Left ventricle myocardium inferior (tissue), 1 donor: ENCODE measurements at regions not wholly inside any gene's neighbourhood (a gene's known extent, or its start where the extent isn't known, plus 50 kb on each side); places are given as distances from the start of the nearest gene placed in this dataset.

ENCODE experiments used
- DNase-seq: peaks from one replicate; pipeline ENCODE4 v3.0.0-alpha.2; 2020
- H3K27ac ChIP-seq: fragments of 200-600 bp; replicated peaks from 2 replicates; pipeline ENCODE4 v1.8.0; 2021
- H3K27me3 ChIP-seq: fragments of 200-600 bp; 2 replicates; pipeline ENCODE4 v1.8.0; 2021; ENCODE audit warnings: low read depth
- H3K36me3 ChIP-seq: fragments of 200-600 bp; 2 replicates; pipeline ENCODE4 v1.8.0; 2021
- H3K4me1 ChIP-seq: fragments of 200-600 bp; 2 replicates; pipeline ENCODE4 v1.8.0; 2021
- H3K4me3 ChIP-seq: fragments of 200-600 bp; 2 replicates; pipeline ENCODE4 v1.8.0; 2021; ENCODE audit warnings: mild to moderate bottlenecking, moderate library complexity
- H3K9me3 ChIP-seq: fragments of 200-600 bp; replicated peaks from 2 replicates; pipeline ENCODE4 v1.8.0; 2021
- intact Hi-C: fragments of 100-400 bp; cut with micrococcal nuclease; formaldehyde crosslinking; loops from one replicate; pipeline ENCODE4 v1.11.0; 2022
- TF ChIP-seq, protein P1 (sequence below): fragments of 200-600 bp; IDR thresholded peaks from 2 replicates; pipeline ENCODE4 v1.8.0; 2021; ENCODE audit warnings: antibody characterized with exemption, mild to moderate bottlenecking, borderline replicate concordance
- donor health status: DM: no; HTN: yes; CAD: no; lungs with severe emphysema.

DNA sequence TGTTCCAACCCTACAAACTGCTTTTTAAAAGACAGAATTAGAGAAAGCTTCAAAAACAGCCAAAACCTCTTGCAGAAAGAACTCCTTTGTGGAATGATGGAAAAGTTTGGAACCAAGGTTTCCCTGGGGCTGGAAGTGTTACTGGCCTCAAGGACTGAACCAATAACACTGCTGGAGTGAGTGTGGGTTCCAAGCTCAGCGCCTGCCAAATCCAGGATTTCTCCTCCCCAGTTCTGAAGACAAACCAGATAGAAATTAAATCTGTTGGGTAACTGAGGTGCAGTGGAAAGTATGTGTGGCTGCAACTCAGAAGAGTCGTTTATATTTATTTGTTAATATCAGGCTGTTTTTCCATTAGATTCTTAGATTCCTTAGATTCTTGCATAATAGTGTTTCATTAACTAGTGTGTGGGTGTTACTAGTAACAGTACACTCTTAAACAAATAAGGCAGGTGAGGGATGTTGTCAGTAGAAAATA lies 66.5 kb upstream of the FNDC3B start:
- Histone ChIP-seq H3K4me3 (no peak overlapping the region), H3K36me3 (no peaks in the 10 kb centered on the region), H3K9me3 (no peaks in the 10 kb centered on the region), H3K4me1 (peaks cover 17% of the 10 kb centered on the region), H3K27me3 (no peaks in the 10 kb centered on the region), H3K27ac (peak overlapping the region; percentile 46)
- TF ChIP-seq, protein P1, sequence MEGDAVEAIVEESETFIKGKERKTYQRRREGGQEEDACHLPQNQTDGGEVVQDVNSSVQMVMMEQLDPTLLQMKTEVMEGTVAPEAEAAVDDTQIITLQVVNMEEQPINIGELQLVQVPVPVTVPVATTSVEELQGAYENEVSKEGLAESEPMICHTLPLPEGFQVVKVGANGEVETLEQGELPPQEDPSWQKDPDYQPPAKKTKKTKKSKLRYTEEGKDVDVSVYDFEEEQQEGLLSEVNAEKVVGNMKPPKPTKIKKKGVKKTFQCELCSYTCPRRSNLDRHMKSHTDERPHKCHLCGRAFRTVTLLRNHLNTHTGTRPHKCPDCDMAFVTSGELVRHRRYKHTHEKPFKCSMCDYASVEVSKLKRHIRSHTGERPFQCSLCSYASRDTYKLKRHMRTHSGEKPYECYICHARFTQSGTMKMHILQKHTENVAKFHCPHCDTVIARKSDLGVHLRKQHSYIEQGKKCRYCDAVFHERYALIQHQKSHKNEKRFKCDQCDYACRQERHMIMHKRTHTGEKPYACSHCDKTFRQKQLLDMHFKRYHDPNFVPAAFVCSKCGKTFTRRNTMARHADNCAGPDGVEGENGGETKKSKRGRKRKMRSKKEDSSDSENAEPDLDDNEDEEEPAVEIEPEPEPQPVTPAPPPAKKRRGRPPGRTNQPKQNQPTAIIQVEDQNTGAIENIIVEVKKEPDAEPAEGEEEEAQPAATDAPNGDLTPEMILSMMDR: no peak
- intact Hi-C loops: no loop called here
- DNase-seq: peak; percentile 68

DNA sequence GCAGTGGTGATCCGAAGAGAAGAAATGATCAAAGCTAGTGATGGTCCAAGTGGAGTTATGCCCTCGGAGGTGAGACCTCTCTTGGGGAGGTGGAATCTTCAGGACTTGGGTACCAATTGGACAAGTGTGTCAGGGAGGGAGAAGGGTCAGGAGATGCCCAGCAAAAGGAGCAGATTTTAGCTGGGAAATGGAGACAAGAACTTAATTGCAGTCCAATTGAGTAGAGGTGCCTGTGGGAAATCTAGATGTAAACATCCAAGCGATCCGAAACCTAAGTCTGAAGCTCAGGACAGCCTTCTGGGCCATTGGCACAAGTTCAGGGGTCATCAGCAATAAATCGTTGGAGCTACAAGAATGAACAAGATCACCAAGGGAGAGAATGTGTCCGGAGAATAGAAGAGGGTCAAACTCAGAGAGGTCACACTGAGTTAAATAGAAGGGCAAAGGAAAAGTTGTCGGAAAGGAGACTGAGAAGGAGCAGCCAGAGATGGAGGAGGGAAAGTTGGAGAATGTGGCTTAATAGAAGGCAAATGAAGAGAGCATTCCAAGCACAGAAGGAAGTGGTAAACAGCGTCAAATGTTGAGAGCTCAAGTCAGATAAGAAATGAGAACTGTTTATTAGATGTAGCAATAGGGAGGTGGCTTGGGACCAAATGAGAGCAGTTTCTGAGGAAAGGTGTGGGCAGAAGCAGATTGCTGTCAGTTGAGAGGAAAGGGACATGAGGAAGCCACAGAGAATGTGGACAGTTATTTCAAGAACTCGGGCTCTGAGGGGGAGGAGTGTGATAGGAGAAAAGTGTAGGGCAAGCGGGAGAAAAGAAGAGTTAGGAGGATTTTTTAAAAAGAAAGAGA lies 64.2 kb upstream of the FNDC3B start:
- intact Hi-C loops: no loop called here
- no peaks in the 10 kb centered on the region for H3K9me3 ChIP-seq
- TF ChIP-seq, protein P1: no peak
- H3K4me3 ChIP-seq: no peak overlapping the region
- no peaks in the 10 kb centered on the region for H3K27me3 ChIP-seq
- H3K27ac ChIP-seq: peak overlapping the region; percentile 42
- H3K36me3 ChIP-seq: no peaks in the 10 kb centered on the region
- peaks cover 17% of the 10 kb centered on the region for H3K4me1 ChIP-seq
- DNase-seq: no peak

DNA sequence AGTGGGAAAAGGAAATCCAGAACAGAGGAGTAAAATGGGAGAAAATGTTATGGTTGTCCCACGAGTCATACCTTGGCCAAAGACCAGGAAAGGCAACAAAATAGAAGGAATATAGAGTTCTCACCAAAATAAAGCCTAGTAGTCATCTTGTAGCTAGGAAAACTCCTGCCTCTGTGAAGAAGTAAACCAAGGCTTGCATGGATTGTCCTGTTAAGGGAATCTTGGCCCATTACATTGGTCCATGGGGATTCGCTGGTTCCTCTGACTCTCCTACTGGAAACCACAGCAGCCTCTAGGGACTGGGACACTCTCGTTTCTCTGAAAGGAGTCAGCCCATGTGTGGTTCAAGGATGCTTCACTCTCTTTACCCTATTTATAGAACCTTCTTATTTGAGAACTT lies 62.9 kb upstream of the FNDC3B start:
- no peaks in the 10 kb centered on the region for H3K36me3 ChIP-seq
- no peak overlapping the region for H3K4me3 ChIP-seq
- no peak for DNase-seq
- no peaks in the 10 kb centered on the region for H3K27me3 ChIP-seq
- H3K9me3 ChIP-seq: no peaks in the 10 kb centered on the region
- H3K4me1 ChIP-seq: peaks cover 17% of the 10 kb centered on the region
- intact Hi-C loops: no loop called here
- peak overlapping the region; percentile 42 for H3K27ac ChIP-seq
- TF ChIP-seq, protein P1: no peak

DNA sequence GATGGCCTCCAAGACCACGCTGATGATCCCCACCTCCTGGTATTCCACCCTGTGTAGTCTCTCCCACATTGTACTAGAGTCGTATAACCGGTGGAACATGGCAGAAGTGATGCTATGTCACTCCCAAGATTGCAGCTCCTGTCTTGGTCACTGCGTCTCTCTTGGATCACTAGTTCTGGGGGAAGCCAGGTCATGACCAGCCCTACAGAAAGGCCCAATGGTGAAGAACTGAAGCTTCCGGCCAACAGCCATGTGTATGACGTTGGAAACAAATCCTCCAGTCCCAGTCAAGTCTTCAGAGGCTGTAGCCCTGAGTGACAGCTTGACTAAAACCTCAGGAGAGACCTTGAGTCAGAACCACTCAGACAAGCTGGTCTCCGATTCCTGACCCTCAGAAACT lies 61.9 kb upstream of the FNDC3B start:
- peaks cover 17% of the 10 kb centered on the region for H3K4me1 ChIP-seq
- H3K27me3 ChIP-seq: no peaks in the 10 kb centered on the region
- no peaks in the 10 kb centered on the region for H3K9me3 ChIP-seq
- intact Hi-C loops: no loop called here
- DNase-seq: no peak
- H3K27ac ChIP-seq: no peak overlapping the region
- TF ChIP-seq, protein P1: no peak
- H3K4me3 ChIP-seq: no peak overlapping the region
- no peaks in the 10 kb centered on the region for H3K36me3 ChIP-seq

DNA sequence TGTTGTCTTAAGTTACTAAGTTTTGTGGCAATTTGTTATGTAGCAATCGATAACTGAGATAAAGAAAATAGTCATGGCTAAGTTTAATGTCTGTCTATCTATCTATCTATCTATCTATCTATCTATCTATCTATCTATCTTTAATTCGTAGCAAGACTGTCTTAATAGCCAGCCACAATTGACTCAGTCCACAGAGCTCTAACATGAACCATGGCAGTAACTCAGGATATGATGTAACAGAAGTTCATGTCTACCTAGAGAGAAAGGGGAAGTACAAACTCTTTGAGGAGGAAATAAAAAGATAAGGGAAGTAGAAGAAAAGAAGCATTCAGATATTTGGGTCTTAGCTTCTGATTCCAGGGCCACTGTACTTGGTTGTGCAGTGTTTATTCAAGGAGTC lies 61.5 kb upstream of the FNDC3B start:
- DNase-seq: no peak
- TF ChIP-seq, protein P1: no peak
- H3K4me1 ChIP-seq: peaks cover 17% of the 10 kb centered on the region

More for the DNA sequence above, 61.5 kb upstream of the FNDC3B start:
- Histone ChIP-seq H3K9me3 (no peaks in the 10 kb centered on the region), H3K4me3 (no peak overlapping the region), H3K36me3 (no peaks in the 10 kb centered on the region), H3K27ac (no peak overlapping the region), H3K27me3 (no peaks in the 10 kb centered on the region)
- intact Hi-C loops: no loop called here
